ENCODE measurements at regions not wholly inside any gene's neighbourhood (a gene's known extent, or its start where the extent isn't known, plus 50 kb on each side); places are given as distances from the start of the nearest gene placed in this dataset.

GRCh38 chr3:72454441-72454840, 393.8 kb downstream of the SHQ1 start:
- TF ChIP-seq CTCF (IDR thresholded peaks at IDR 0.05): no peak
- no peak for TF ChIP-seq EP300 (IDR thresholded peaks at IDR 0.05)
- TF ChIP-seq POLR2AphosphoS5 (IDR thresholded peaks at IDR 0.05): no peak

Measured in esophagus muscularis mucosa (tissue), 4 donors.